CD4-positive, alpha-beta T cell treated with Interleukin-6 at 100 ng/mL for 8 hours (primary cell): ENCODE measurements at regions not wholly inside any gene's neighbourhood (a gene's known extent, or its start where the extent isn't known, plus 50 kb on each side); places are given as distances from the start of the nearest gene placed in this dataset.
A peak's percentile ranks its signal among the peaks of the same experiment; 100 is the strongest.

Experiments
- DNase-seq: peaks from one replicate; pipeline ENCODE4 v3.0.0-alpha.2; 2020; ENCODE audit warnings: mixed read lengths, low spot score

DNA sequence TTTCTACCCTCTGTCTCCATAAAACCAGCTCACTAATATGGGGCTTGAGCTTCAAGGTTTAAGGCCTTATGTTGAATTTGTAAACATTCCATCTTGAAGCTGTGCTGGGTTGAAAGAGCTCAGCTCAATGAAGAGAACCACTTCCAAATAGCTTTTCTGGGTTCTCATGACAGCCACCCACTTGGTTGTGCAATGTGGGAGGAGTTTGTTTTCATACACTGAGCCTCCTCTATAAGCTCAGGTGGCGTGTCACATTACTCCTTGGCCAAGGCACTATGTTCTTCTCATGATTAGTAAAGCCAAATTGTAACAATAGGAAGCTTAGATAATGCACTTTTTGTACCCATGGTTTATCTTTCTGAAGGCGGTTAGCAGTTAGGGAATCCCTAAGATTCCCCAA lies 265.6 kb downstream of the PTEN start:
- DNase-seq = no peak

DNA sequence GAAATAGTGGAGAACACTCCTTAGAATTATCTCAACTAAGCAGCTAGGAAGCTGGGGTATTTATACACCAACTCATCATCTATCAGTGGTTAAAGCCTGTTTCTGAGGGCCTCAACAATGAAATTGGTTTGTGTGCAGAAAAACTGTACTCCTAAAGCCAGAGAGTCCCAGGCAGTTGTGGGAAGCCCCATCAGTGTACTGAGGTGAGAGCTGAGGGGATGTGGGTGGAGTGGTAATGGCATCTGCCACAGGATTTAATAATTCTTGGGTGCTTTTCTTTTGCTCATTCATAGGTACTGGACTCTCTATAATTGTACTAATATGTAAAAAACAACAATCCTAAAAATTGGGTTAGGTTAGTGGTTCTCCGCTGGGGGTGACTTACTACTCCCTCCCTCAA lies 267.5 kb downstream of the PTEN start:
- DNase-seq = no peak

DNA sequence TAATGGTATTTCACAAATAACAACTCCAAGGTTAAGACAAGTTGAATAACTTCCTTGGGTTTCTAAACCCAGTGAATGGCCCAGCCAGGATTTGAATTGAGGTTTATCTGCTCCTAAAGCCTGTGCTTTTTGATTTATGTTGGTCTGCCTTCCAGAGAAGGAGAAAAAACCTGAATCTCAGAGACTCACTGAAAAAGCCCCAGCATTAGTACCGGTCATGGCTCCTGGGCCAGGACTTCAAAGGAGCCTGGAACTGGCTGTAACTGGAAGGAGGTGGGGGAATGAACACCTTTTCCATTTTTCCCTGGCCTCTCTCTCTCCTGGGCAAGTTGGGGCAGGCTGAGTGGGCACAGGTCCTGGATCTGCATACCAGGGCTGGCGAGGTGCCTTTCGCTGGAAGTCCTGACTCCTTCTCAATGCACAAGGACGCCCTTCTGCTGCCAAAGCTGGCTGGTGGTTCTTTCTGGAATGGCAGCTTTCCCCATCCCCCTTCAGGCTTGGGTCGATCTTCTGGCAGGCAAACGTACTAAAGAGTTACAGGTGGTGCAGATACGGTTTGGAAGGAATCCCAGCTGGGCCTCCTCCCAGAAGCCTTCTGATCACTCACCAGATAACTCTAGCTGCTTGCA lies 268.2 kb downstream of the PTEN start:
- no peak for DNase-seq

- no peak for DNase-seq
These were observed 273.3 kb downstream of the PTEN start for GRCh38 chr10:88136712-88137111.

- DNase-seq = no peak
These were observed 275.0 kb downstream of the PTEN start for GRCh38 chr10:88138319-88138848.

GRCh38 chr10:88147000-88147798 lies 283.8 kb downstream of the PTEN start:
- DNase-seq = no peak

DNA sequence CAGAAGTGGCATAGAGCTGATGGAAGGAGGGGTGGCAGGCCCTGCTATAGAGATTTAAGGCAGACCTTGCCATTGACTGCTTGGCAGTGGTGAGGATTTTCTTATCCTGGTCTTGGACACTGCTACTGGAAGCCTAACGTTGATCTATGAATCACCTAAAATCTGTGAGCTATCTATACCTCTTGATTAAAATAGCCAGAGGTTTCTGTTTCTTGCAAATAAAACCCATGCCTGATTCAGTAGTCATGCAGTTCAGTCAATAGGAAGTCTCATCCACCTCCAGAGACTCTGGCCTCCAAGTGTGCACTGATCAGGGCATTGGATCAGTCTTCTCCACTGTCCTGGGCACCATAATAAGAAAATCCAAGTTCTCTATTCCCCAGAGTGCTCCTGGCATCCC lies 286.5 kb downstream of the PTEN start:
- DNase-seq = no peak

- no peak for DNase-seq
These were observed 286.9 kb downstream of the PTEN start for GRCh38 chr10:88150339-88150738.

GRCh38 chr10:88152728-88153133 lies 289.3 kb downstream of the PTEN start:
- DNase-seq = peak; percentile 38

DNA sequence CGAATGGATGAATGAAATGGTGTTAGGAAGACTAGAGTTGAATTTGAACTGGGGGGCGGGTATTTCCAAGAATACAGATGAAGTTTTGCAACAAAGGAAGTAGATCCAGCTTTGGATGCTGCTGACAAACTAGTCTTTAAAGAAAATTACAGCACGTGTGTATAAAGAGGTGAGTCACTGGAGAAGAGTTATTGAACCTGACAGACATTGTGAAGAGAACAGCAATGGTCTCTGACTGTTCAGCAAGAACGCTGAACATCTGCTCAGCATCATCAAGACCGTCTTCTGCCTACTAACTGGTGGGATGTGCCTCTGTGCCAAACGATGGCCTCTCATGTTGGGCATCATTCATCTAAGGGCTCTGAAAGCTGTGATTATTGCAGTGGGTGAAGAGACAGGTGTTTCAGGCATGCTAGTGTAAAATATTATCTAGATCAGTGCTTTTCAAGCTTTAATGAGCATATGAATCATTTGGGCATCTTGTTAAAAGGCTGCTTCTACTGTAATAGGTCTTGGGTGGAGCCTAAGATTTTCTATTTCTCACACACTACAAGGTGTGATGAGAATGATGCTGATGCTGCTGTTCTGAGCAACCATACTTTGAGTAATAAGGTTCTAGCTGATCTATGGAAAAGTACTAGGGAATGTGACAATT lies 291.3 kb downstream of the PTEN start:
- no peak for DNase-seq

- DNase-seq = no peak
These were observed 292.9 kb downstream of the PTEN start for GRCh38 chr10:88156341-88156740.

GRCh38 chr10:88157981-88158465 lies 294.6 kb downstream of the PTEN start:
- DNase-seq = no peak

DNA sequence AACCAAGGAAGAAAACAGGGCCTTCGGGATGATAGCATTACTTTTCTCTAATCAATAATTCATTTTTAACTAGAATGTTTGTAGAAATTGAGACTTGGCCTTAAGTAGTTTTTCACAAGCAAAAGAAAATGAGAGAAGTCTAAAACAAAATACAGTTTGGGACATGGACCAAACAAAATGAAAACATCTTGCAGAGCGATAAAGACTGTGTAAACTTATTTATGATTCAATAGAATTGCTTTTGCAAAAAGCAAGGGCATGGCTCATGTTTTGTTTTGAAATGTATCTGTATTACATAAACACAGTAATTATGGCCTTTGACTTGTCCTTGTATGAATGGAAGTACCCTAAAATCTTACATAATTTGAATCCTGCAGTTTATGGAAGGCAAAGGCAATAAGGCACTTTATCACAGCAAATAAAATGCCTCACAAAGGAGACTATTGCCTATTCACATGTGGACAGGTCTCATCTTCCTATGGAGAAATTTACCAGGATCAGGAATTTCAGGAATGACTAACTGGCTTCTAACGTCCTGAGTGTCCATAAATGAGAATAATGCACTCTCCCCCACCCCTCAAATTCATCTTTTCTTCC lies 295.2 kb downstream of the PTEN start:
- no peak for DNase-seq

DNA sequence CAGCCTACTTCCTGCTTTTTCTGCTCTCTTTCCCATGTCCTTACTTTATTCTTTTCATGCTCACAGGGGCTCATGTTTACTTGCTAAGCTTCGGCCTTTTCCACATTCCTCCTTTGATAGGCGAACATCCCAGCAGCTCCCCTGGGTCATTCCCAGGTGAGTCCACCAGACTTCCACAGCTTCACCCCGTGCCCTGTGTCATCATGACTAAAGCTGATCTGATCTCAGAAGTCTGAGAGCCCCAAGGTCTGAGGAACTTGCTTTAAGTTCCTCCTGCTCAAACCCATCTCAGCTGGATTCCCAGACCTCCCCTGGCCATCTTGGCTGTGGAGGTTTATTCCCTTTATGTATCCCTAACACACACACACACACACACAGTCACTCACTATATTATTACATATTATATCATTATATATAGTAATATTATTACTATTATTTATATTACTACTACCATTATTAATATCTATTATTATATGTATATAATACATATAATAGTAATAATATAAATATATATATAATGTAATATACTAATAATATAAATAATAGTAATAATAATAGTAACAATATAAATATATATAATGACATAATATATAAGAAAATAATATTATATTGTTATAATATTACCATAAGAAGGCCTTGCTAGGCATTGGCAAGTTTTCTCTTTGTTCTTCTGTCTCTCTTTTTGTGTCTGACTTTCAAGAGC lies 295.9 kb downstream of the PTEN start:
- DNase-seq = no peak

GRCh38 chr10:88161070-88161469 lies 297.6 kb downstream of the PTEN start:
- no peak for DNase-seq

DNA sequence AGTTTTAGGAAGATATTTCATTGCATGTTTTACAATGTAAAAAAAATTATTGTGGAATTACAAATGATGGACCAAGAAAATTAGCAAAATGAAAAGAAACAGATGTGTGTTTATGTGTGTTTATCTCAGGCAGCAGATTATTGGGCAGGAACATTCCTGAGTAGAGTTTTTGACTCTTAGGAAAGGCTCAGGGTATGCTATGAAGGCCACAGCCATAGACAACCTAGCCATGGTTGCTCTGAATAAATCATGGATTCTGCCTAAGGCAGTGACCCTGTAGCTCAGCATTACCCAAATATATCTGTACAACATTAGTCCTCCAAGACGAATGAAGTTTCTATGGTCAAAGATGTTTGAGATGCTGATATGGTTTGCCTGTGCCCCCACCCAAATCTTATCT lies 298.3 kb downstream of the PTEN start:
- DNase-seq = no peak

GRCh38 chr10:88162852-88163251 lies 299.4 kb downstream of the PTEN start:
- no peak for DNase-seq

DNA sequence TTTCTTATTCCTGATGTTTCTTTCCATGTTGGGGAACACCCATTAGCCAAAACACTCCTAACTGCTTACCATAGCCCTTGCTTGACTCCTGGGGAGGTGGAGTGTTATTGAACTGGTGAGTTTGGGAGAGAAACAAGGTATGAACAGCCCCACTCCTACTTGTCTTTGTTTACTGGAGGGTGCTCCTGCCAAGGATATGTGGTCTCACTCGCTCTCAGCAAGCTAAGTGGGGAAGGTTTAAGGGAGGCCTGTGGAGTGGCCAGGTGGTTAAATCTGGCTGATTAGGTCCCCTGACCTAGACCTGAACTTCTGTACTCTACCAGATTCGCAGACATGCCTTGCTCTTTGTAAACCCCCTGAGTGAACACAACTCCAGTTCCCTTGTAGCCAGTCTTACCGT lies 300.1 kb downstream of the PTEN start:
- DNase-seq = no peak

- DNase-seq = no peak
These were observed 301.0 kb downstream of the PTEN start for GRCh38 chr10:88164471-88164870.

DNA sequence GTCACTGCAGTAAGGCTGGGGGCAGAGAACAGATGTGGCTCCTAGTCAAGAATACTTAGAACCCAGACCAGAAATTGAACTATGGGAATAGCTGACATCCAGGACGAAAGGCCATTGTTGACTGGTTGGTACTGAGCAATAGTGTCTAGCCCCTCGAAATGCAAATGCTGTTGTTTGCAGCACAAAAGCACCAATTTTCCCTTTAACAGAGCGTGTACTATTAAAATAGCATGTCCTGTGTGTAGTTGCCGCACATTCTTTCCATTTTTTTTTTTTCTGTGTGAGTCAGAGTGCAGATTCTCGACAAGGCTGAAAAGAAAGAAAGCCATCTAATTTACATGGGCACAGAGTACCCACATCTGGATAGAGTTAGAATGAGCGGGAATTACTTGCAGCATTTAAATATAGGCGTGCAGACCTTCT lies 302.4 kb downstream of the PTEN start:
- no peak for DNase-seq

DNA sequence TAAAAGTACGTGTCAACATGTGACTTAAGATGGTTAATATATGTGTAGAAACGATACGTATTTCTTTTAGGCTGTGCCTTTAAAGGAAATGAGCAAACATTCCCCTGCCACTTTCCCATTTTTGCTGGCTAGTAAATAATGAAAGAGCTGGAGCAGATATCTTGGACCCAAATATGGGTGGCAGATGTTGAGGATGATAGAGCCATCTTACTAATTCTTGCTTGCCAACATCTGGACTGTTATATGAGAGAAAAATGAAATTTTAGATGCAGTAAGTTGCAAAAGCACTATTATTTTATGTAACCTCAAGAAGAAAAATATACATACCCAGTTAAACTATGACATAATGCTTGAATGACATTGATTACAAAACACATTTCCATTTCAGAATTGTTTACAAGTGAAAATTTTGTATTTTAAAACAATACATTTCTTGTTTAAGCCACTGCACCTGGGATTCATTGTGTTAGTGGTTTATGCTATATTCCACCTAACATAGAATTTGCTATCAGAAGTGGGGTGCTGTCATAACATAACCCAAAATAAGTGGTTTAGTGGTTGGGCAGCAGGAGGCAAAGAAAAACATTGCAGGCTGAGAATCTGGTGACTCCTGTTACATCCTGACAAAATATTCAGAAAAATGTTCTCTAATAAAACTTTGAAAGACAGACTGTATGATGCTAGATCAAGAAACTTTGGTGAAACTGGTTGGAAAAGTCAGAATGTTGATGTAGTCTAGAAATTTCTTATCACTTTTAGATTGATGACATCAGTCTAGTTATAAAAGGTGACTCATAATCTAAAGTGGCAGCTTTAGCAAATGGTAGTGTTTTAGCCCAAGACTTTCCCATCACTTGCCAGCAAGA lies 305.0 kb downstream of the PTEN start:
- DNase-seq = no peak
